ENCODE measurements at regions not wholly inside any gene's neighbourhood (a gene's known extent, or its start where the extent isn't known, plus 50 kb on each side); places are given as distances from the start of the nearest gene placed in this dataset.

- H3K4me3 ChIP-seq (ENCODE audit: low read depth, low read length), result no peak overlapping the region
- DNase-seq (ENCODE audit: low read depth), result no peak
- TF ChIP-seq CTCF (conservative IDR thresholded peaks at IDR 0.05; ENCODE audit: low read depth, low read length), result no peak
Measured at GRCh38 chr4:126267689-126268088, 952.9 kb downstream of the FAT4 start.

GRCh38 chr4:126268106-126268505 is 953.4 kb downstream of the FAT4 start:
- no peak overlapping the region for H3K4me3 ChIP-seq (ENCODE audit: low read depth, low read length)
- TF ChIP-seq CTCF (conservative IDR thresholded peaks at IDR 0.05; ENCODE audit: low read depth, low read length), result no peak
- DNase-seq (ENCODE audit: low read depth), result no peak

- TF ChIP-seq CTCF (conservative IDR thresholded peaks at IDR 0.05; ENCODE audit: low read depth, low read length), result no peak
- DNase-seq (ENCODE audit: low read depth), result no peak
Measured at GRCh38 chr4:126269106-126269505, 954.4 kb downstream of the FAT4 start.

GRCh38 chr4:126271292-126271691 is 956.5 kb downstream of the FAT4 start:
- no peak for TF ChIP-seq CTCF (conservative IDR thresholded peaks at IDR 0.05; ENCODE audit: low read depth, low read length)
- H3K4me3 ChIP-seq (ENCODE audit: low read depth, low read length), result no peak overlapping the region
- no peak for DNase-seq (ENCODE audit: low read depth)

More at GRCh38 chr4:126269106-126269505, 954.4 kb downstream of the FAT4 start:
- no peak overlapping the region for H3K4me3 ChIP-seq (ENCODE audit: low read depth, low read length)

- no peak overlapping the region for H3K4me3 ChIP-seq (ENCODE audit: low read depth, low read length)
- TF ChIP-seq CTCF (conservative IDR thresholded peaks at IDR 0.05; ENCODE audit: low read depth, low read length), result no peak
- no peak for DNase-seq (ENCODE audit: low read depth)
Measured at GRCh38 chr4:126273746-126274145, 959.0 kb downstream of the FAT4 start.

GRCh38 chr4:126291886-126292285 is 977.1 kb downstream of the FAT4 start:
- DNase-seq (ENCODE audit: low read depth), result no peak
- TF ChIP-seq CTCF (conservative IDR thresholded peaks at IDR 0.05; ENCODE audit: low read depth, low read length), result no peak
- no peak overlapping the region for H3K4me3 ChIP-seq (ENCODE audit: low read depth, low read length)

GRCh38 chr4:126298271-126298670 is 983.5 kb downstream of the FAT4 start:
- no peak for DNase-seq (ENCODE audit: low read depth)
- TF ChIP-seq CTCF (conservative IDR thresholded peaks at IDR 0.05; ENCODE audit: low read depth, low read length), result no peak
- H3K4me3 ChIP-seq (ENCODE audit: low read depth, low read length), result no peak overlapping the region
